B cell (primary cell): ENCODE measurements at regions not wholly inside any gene's neighbourhood (a gene's known extent, or its start where the extent isn't known, plus 50 kb on each side); places are given as distances from the start of the nearest gene placed in this dataset.

ENCODE experiments used
- EZH2 ChIP-seq: IDR thresholded peaks from 2 replicates; pipeline ENCODE4 v1.6.1; 2012; ENCODE audit warnings: borderline replicate concordance, low read depth, mild to moderate bottlenecking, moderate library complexity, low read length; ENCODE audit not compliant: insufficient read depth, poor library complexity, severe bottlenecking
- TF ChIP-seq, protein P1 (sequence below): fragments of 200-600 bp; IDR thresholded peaks from one replicate; pipeline ENCODE4 v1.8.0; 2022; ENCODE audit warnings: antibody characterized with exemption, mild to moderate bottlenecking

DNA sequence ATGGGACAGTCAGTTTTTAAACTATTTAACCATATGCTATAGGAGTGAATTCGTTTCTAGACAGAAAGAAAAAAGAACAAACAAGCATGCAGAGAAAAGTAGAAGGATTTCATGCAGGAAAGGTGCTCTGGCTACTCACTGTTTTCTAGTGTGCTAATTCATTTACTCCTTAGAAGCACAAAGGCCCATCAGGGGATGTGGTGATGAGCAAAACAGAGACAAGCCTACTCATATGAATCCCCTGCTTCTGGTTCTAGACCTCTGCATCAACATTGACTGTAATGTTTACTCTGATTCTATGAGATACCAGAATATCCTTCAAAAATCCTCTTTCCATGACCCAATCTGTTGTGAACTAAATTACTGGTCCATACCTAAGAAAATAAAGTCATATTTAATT lies 801.9 kb downstream of the PLOD2 start:
- TF ChIP-seq, protein P1, sequence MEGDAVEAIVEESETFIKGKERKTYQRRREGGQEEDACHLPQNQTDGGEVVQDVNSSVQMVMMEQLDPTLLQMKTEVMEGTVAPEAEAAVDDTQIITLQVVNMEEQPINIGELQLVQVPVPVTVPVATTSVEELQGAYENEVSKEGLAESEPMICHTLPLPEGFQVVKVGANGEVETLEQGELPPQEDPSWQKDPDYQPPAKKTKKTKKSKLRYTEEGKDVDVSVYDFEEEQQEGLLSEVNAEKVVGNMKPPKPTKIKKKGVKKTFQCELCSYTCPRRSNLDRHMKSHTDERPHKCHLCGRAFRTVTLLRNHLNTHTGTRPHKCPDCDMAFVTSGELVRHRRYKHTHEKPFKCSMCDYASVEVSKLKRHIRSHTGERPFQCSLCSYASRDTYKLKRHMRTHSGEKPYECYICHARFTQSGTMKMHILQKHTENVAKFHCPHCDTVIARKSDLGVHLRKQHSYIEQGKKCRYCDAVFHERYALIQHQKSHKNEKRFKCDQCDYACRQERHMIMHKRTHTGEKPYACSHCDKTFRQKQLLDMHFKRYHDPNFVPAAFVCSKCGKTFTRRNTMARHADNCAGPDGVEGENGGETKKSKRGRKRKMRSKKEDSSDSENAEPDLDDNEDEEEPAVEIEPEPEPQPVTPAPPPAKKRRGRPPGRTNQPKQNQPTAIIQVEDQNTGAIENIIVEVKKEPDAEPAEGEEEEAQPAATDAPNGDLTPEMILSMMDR, result no peak
- TF ChIP-seq EZH2, result no peak
